ENCODE measurements at regions not wholly inside any gene's neighbourhood (a gene's known extent, or its start where the extent isn't known, plus 50 kb on each side); places are given as distances from the start of the nearest gene placed in this dataset.

DNA sequence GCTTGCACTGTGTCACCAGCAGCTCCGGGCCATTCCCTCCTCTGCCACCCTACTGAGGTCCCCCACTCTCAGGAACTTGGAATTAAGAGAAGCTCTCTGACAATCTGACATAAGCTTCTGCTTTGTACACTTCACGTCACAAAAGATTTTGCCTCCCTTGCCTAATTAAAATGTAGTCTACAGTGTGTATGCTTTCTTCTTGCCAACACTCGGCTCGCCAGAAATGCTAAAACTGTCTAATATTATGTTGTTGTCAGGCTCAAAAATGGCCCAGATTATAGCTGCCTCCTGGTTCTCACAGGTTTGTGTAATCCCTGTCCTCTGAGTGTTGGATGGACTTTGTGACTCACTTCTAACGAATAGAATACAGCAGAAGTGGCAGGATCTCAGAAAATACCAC is 474.7 kb downstream of the MBD2 start:
- TF ChIP-seq, protein P1, sequence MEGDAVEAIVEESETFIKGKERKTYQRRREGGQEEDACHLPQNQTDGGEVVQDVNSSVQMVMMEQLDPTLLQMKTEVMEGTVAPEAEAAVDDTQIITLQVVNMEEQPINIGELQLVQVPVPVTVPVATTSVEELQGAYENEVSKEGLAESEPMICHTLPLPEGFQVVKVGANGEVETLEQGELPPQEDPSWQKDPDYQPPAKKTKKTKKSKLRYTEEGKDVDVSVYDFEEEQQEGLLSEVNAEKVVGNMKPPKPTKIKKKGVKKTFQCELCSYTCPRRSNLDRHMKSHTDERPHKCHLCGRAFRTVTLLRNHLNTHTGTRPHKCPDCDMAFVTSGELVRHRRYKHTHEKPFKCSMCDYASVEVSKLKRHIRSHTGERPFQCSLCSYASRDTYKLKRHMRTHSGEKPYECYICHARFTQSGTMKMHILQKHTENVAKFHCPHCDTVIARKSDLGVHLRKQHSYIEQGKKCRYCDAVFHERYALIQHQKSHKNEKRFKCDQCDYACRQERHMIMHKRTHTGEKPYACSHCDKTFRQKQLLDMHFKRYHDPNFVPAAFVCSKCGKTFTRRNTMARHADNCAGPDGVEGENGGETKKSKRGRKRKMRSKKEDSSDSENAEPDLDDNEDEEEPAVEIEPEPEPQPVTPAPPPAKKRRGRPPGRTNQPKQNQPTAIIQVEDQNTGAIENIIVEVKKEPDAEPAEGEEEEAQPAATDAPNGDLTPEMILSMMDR (IDR thresholded peaks at IDR 0.05; ENCODE audit: insufficient read depth, low read length, missing control alignments) = no peak
- CTCF ChIA-PET = no interaction called here
- DNase-seq (ENCODE audit: low read depth, low spot score) = no peak
- H3K4me3 ChIP-seq (ENCODE audit: low read depth, low read length) = no peak overlapping the region
- POLR2A ChIA-PET = no interaction called here

DNA sequence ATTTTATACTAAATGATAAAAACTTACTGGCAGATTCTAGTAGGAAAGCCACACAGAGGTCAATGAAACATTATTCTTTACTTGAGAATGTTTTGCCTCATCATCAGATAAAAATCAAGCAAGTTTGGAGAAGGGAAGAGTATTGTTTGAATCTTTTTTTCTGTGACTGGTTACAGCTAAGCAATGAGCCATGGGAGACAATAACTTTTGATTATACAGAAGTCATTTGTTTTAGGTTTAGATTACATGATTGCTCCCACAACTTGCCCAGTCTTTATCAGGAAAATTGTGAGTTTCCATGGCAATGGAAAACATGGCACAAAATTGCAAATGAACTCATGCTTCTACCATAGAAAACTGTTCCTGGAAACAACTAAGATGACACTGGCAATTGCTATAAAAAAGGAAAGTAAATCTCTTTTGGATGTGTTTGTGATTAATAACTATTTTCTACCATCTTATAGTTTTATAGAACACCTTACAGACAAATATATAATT is 476.8 kb downstream of the MBD2 start:
- CTCF ChIA-PET = no interaction called here
- POLR2A ChIA-PET = no interaction called here
- DNase-seq (ENCODE audit: low read depth, low spot score) = no peak

DNA sequence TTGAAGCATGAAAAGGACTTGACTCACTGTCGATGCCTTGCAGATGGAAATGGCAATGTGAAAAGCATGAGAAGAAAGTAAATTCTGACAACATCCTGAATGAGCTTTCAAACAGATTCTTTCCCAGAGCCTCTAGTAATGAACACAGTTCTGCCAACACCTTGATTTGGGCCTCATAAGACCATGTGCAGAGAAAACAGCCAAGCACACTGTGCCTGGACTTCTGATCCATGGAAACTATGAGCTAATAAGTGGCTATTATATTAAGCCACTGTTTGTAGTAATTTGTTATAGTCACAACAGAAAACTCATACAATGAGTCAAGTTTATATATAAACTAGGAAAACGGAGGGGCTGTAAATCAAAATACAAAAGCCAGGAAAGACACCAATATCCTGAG is 477.3 kb downstream of the MBD2 start:
- ChIA-PET POLR2A (no interaction called here), CTCF (no interaction called here)
- TF ChIP-seq, protein P1 (IDR thresholded peaks at IDR 0.05; ENCODE audit: insufficient read depth, low read length, missing control alignments) = no peak
- no peak for DNase-seq (ENCODE audit: low read depth, low spot score)
- no peak overlapping the region for H3K4me3 ChIP-seq (ENCODE audit: low read depth, low read length)

More for the DNA sequence above, 476.8 kb downstream of the MBD2 start:
- TF ChIP-seq, protein P1 (IDR thresholded peaks at IDR 0.05; ENCODE audit: insufficient read depth, low read length, missing control alignments) = no peak
- no peak overlapping the region for H3K4me3 ChIP-seq (ENCODE audit: low read depth, low read length)

DNA sequence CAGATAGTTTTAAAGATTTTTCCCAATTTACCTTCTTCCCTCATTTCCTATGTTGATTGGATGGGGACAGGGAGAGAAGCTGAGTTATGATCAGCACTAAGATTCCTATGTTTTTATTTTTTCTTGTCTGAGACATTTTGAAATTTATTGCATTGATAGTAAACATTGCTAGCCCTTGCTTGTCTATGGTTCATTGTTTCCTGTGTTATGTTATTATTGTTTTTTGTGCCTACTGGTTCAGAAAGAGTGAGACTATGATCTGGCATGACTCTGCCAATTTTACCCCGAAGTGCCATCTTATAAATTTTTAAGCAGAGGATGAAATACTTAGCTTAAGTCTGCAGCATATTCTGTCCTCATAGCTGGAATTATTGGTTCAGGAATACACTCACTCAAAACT is 478.5 kb downstream of the MBD2 start:
- no peak overlapping the region for H3K4me3 ChIP-seq (ENCODE audit: low read depth, low read length)
- ChIA-PET POLR2A (no interaction called here), CTCF (no interaction called here)
- DNase-seq (ENCODE audit: low read depth, low spot score) = no peak
- TF ChIP-seq, protein P1 (IDR thresholded peaks at IDR 0.05; ENCODE audit: insufficient read depth, low read length, missing control alignments) = no peak

DNA sequence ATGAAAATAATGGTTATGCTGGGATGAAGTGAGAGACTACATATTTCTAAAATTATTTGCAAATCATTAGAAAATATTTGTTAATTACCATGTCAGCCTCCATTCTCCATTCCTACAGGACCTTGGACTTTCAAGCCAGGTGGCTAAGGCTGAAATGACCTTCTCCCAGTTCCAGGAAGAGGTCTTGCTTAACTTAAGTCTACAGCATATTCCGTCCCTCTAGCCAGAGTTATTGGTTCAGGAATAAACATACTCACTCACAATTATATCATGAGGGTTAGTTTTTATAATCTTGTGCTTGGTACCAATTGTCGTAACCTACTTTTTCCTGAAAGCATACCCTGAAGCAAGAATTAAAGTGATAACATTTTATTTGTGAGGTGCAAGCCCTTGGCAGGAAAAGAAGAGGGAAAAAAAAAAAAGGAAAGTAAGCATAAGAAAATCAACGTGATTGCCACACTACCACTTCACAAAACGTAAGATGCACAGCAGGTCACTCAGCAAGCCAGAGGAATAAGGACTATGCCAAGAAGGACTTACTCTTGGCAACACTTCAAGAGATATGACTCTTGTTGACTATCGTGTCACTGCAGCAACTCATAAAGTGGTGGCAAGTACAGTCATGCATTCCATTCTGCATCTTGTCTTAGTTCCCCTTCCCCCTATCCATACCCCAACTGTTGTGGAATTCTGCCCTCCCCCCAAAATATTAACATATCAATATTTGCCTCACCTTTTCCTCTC is 479.1 kb downstream of the MBD2 start:
- POLR2A ChIA-PET = no interaction called here
- TF ChIP-seq, protein P1 (IDR thresholded peaks at IDR 0.05; ENCODE audit: insufficient read depth, low read length, missing control alignments) = no peak
- DNase-seq (ENCODE audit: low read depth, low spot score) = no peak
- CTCF ChIA-PET = no interaction called here
- no peak overlapping the region for H3K4me3 ChIP-seq (ENCODE audit: low read depth, low read length)

DNA sequence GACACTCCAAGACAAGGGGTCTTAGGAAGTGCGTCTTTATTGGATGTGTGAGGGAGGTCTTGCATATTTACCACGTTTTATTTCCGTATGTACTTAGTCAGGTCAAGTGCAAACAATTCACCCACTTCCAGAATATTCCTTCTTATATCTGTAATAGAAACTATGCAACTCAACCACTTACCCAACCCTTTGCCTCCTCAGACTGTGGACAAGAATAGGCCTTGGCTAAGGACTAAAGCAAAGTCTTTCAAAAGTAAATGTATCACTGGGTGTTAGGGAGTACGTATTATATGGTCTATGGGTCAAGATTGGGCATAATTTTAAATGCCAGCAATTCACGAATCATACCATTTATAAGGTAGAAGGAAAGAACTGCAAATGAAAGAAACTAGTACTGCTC is 484.8 kb downstream of the MBD2 start:
- TF ChIP-seq, protein P1 (IDR thresholded peaks at IDR 0.05; ENCODE audit: insufficient read depth, low read length, missing control alignments) = no peak
- H3K4me3 ChIP-seq (ENCODE audit: low read depth, low read length) = no peak overlapping the region
- ChIA-PET POLR2A (no interaction called here), CTCF (no interaction called here)
- no peak for DNase-seq (ENCODE audit: low read depth, low spot score)

Measured in AG04449 (cell line).